HG02798 (cell line): ENCODE measurements at regions not wholly inside any gene's neighbourhood (a gene's known extent, or its start where the extent isn't known, plus 50 kb on each side); places are given as distances from the start of the nearest gene placed in this dataset.
"Not testable (repeated sequence)": the region's sequence is repeated elsewhere in the genome, so short reads cannot be mapped to it uniquely, and the experiment has no call there.

Experiments used
- ATAC-seq: cut with Tn5 transposase; IDR thresholded peaks from one replicate; pipeline ENCODE4 v1.9.1; 2021; ENCODE audit warnings: mild to moderate bottlenecking; ENCODE audit not compliant: unreplicated experiment, poor library complexity

GRCh38 chrX:46179748-46180147, 365.5 kb downstream of the ZNF674 start:
- peak; percentile 11 for ATAC-seq

- no peak for ATAC-seq
Measured at GRCh38 chrX:46178763-46179162, 366.5 kb downstream of the ZNF674 start.

GRCh38 chrX:46173159-46173558, 372.1 kb downstream of the ZNF674 start:
- ATAC-seq: no peak

GRCh38 chrX:46171457-46171856, 373.8 kb downstream of the ZNF674 start:
- not testable (repeated sequence) for ATAC-seq

- no peak for ATAC-seq
Measured at GRCh38 chrX:46169808-46170207, 375.4 kb downstream of the ZNF674 start.

GRCh38 chrX:46168254-46168653, 377.0 kb downstream of the ZNF674 start:
- ATAC-seq: no peak

GRCh38 chrX:46165866-46166265, 379.4 kb downstream of the ZNF674 start:
- ATAC-seq: no peak

- ATAC-seq: no peak
Measured at GRCh38 chrX:46165411-46165810, 379.8 kb downstream of the ZNF674 start.

- no peak for ATAC-seq
Measured at GRCh38 chrX:46152756-46153155, 392.5 kb downstream of the ZNF674 start.

GRCh38 chrX:46151332-46151731, 393.9 kb downstream of the ZNF674 start:
- ATAC-seq: not testable (repeated sequence)

GRCh38 chrX:46144566-46144965, 400.7 kb downstream of the ZNF674 start:
- no peak for ATAC-seq

GRCh38 chrX:46140272-46140671, 404.9 kb downstream of the ZNF674 start:
- ATAC-seq: no peak

GRCh38 chrX:46130247-46130646, 415.0 kb downstream of the ZNF674 start:
- no peak for ATAC-seq

GRCh38 chrX:46125111-46125510, 420.1 kb downstream of the ZNF674 start:
- no peak for ATAC-seq

GRCh38 chrX:46117234-46117633, 428.0 kb downstream of the ZNF674 start:
- ATAC-seq: no peak

- ATAC-seq: not testable (repeated sequence)
Measured at GRCh38 chrX:46087310-46087709, 457.9 kb downstream of the ZNF674 start.

GRCh38 chrX:46080121-46080520, 465.1 kb downstream of the ZNF674 start:
- not testable (repeated sequence) for ATAC-seq

GRCh38 chrX:46072791-46073190, 472.4 kb downstream of the ZNF674 start:
- ATAC-seq: no peak

GRCh38 chrX:46072372-46072771, 472.8 kb downstream of the ZNF674 start:
- no peak for ATAC-seq

GRCh38 chrX:46070421-46070820, 474.8 kb downstream of the ZNF674 start:
- ATAC-seq: no peak

GRCh38 chrX:46059316-46059715, 485.9 kb downstream of the ZNF674 start:
- ATAC-seq: no peak

- no peak for ATAC-seq
Measured at GRCh38 chrX:46044486-46044885, 500.7 kb downstream of the ZNF674 start.

GRCh38 chrX:46040001-46040400, 505.2 kb downstream of the ZNF674 start:
- ATAC-seq: no peak
